Hepatic stellate cell (primary cell): ENCODE measurements at regions not wholly inside any gene's neighbourhood (a gene's known extent, or its start where the extent isn't known, plus 50 kb on each side); places are given as distances from the start of the nearest gene placed in this dataset.

Source experiments
- DNase-seq: peaks from one replicate; pipeline ENCODE4 v3.0.0; 2011; ENCODE audit warnings: low spot score

- no peak for DNase-seq
Measured at GRCh38 chr1:29896791-29897714, 660.7 kb downstream of the PTPRU start.

DNA sequence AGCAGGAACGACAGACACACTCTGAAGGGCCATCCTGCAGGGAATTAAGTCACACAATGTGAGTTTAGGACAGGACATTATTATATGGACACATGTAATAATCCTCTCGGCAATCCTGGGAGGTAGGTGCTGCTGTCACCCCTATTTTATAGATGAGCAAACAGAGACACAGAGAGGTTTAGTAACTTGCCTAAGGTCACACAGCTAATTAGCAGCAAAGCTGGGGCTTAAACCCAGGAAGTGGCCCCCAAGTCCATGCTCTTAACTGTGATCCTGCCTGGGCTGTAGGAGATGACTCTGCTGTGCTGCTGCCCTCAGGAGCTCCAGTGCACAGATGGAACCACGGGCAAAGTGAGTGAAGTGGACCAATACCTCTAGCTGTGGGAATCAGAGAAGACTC, 660.0 kb downstream of the PTPRU start:
- DNase-seq: no peak

- DNase-seq: no peak
Measured at GRCh38 chr1:29895201-29895600, 658.9 kb downstream of the PTPRU start.

GRCh38 chr1:29894311-29894710, 658.0 kb downstream of the PTPRU start:
- no peak for DNase-seq

DNA sequence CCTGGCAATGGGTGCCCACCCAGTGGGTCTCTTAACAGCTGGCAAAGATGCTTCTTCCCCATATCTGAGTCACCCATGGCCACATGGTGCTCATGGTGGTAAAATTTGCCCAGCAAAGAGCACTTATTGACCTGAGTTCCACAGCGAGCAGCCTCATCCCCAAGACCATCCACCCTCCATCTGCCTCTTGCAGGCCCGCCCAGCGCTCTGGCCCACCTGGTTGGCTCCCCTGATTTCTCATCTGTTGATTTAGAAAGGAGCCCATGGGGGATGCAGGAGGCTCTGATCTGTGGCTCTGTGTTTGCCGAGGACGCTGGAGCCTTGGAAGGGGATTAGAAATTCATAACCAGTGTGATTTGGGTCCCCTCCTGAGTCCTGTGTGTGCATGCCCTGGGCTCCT, 657.5 kb downstream of the PTPRU start:
- no peak for DNase-seq

GRCh38 chr1:29893046-29893723, 656.9 kb downstream of the PTPRU start:
- no peak for DNase-seq

GRCh38 chr1:29892247-29892646, 655.9 kb downstream of the PTPRU start:
- DNase-seq: no peak

DNA sequence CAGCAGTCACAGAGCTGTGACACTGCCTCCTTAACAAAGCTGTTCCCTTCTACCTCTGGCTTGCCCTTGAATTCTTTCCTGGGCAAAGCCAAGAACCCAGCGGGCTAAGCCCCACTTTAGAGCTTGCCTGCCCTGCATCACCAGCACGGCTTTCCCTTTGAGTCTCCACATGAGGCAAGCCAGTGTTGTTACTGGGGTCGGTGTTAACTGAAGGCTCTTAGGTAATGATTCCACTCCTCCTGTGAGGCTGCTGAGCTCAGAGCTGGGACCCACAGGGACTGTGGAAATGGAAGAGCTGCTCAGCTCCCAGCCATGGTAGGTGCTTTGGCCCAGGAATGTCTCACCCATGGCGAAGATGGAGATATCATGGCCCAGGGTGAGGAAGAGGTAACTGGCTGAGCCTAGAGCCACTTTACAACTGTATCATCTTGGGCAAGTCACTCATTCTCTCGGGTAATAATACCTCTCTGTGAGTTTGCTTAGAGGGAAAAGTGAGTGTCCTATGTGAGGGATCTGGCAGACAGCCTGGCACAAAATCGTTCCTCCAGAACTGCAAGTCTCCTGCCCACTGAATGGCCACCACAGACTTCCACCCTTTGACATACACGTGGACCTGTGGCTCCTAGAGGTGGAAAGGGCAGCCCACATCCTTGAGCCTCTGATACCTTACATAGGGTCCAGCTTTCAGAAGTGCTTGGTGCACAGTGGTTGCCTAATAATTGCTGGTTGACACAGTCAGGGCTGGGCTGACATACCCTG, 654.1 kb downstream of the PTPRU start:
- DNase-seq: no peak

DNA sequence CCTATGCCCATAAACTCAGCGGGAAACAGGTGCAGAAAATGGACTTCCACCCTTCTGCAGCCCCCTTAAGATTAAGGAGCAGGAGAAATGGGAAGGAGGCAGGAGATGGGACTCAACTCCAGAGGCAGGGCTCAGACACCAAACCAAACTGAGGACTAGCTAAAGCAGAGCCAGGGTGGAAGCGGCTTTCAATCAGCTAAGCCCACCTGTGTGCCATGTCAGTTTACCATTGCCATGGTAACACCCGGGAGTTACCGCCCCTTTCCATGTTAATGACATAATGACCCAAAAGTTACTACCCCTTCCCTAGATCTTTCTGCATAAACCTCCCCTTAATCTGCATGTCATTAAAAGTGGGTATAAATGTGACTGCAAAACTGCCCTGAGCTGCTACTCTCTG, 653.5 kb downstream of the PTPRU start:
- DNase-seq: no peak

GRCh38 chr1:29884740-29885139, 648.4 kb downstream of the PTPRU start:
- DNase-seq: no peak

DNA sequence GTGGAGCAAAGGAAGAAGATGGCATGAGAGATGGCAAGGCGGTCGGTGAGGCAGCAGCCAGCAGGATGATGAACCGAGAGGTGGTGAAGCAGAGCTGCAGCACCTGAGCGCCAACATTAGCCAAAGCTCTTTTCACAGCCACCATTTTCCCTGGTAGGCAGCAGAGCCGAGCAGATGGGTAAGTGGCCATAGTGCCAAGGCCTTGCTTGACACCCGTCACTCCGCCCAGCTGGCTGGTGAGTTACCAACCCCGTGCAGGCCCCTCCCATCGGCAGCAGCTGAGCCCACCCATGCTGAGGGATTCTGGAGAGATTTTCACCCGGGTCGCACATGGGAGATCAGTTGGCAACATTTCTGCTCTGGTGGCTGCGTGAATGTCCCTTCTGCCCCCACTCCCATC, 647.7 kb downstream of the PTPRU start:
- no peak for DNase-seq

DNA sequence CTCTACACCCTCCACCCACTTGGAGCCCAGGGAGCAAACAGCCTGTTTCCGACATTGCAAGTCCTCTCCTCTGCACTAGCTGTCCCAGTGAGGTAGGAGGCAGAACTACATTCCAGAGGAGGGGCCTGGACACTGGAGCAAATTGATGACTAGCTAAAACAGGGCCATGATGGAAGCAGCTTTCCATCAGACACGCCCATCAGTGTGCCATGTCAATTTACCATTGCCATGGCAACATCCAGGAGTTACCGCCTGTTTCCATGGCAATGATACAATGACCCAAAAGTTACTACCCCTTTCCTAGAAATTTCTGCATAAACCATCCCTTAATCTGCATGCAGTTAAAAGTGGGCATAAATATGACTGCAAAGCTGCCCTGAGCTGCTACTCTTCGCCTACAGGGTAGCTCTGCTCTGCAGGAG, 647.1 kb downstream of the PTPRU start:
- no peak for DNase-seq

GRCh38 chr1:29880556-29880955, 644.2 kb downstream of the PTPRU start:
- no peak for DNase-seq

DNA sequence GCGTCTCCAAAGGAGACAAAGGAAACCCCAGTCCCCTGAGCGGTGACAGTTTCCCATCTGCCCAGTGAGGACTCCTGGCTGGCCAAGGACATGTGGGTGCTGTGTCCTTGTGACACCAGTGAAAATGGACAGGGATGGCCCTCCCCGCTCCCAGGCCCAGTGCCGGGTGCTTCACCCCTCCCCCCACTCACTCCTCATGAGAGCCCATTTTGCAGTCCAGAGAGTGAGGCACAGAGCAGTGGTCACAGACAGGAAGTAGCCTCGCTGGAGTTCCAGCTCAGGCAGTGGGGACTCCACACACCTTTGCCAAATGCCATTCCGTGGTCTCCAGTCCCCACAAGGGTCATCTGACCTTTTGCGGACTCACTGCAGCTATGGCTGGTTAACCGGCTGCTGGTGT, 642.9 kb downstream of the PTPRU start:
- DNase-seq: no peak

DNA sequence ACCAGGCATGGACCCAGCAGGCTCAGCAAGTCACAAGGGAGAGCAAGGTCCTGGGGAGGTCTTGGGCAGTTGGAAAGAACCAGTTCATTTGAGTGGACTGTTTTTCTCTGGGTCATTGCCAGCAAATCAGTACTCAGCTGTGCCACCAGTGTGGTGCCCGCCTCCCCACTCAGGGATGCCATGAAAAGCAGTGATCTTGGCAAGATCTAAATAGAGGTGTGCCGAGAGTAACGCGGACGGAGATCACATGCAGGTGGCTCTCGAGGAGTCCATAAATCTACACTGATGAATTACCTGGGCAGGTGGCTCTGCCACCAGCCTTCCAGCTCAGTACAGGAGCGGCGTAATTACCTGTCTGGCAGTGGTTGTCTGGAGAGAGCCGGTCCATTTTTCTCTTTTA, 642.2 kb downstream of the PTPRU start:
- no peak for DNase-seq

GRCh38 chr1:29876902-29877301, 640.6 kb downstream of the PTPRU start:
- DNase-seq: no peak

GRCh38 chr1:29876441-29876840, 640.1 kb downstream of the PTPRU start:
- DNase-seq: no peak

DNA sequence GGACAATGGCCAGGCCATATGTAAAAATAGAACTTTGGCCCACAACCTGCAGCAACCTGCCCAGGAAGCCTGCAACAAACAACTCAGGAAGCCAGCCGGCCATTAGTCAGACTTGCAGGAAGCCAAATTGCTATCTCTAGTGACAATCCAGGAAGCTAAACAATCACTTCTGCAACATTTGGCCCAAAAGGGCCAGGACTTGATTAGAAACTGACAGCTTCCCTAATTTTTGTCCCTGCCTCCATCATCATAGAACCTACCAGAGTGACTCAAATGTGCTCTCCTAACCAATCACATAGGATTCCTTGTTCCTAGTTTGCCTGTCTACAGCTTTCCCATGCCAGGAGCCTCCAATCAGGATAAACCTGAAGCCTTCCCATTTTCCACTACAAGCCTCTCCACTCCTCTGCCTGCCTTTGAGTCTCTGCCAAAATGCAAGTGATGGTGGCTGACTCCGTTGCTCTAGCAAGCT, 639.3 kb downstream of the PTPRU start:
- no peak for DNase-seq

- DNase-seq: no peak
Measured at GRCh38 chr1:29870621-29871020, 634.3 kb downstream of the PTPRU start.

DNA sequence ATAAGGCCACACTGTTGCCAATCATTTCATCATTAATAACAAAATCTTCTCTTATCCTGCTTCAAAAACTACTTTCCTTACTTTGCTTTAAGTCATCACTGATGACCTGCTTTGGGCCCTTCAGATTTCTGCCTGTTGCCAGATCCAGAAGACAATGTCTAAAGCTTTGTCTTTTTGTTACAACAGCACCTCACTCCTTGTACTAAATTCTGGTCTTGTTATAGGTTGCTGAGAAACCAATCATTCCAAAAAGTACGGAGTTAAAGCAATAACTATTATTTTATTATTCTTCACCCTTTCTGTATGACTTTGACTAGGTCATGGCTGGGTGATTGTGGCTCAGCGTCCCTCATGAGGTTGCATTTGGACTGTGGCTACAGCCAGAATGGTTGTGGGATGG, 633.5 kb downstream of the PTPRU start:
- DNase-seq: no peak

- no peak for DNase-seq
Measured at GRCh38 chr1:29868944-29869343, 632.6 kb downstream of the PTPRU start.

DNA sequence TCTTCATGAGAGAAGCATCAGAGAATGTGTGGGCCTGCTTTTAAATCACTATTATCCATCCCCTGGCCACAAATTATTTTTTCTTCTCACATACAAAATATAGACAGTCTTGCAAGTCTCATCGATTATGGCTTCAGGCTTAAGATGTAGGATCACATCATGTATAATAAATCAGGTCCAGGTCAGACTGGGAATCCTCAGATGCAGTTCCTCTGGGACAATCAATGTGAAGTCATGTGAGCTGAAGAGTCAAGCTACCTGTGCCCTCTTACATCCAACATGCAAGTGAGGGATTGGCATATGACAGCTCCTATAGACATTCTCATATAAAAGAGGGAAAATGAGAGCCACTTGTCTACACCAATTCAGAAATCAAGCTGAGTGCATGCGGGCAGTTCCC, 631.8 kb downstream of the PTPRU start:
- no peak for DNase-seq

DNA sequence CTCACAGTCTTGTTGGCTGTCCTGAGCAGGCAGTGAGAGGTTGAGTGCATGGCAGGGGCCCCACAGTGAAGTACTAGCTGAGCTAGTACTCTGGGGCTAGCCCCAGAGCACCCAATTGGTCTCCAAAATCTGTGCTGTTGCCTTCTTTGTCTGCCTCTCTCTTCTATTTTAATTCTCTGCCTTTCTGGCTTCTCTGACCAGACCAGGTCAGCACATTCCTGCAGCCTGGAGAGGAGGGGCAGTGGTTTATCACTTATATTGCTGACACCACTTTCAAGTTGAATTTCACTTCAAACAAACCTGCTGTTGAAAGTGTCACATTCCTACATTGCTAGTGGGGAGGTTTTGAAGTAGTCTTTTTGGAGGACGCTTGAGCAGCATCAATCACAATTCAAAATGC, 628.7 kb downstream of the PTPRU start:
- DNase-seq: no peak
